ENCODE measurements at regions not wholly inside any gene's neighbourhood (a gene's known extent, or its start where the extent isn't known, plus 50 kb on each side); places are given as distances from the start of the nearest gene placed in this dataset.

DNA sequence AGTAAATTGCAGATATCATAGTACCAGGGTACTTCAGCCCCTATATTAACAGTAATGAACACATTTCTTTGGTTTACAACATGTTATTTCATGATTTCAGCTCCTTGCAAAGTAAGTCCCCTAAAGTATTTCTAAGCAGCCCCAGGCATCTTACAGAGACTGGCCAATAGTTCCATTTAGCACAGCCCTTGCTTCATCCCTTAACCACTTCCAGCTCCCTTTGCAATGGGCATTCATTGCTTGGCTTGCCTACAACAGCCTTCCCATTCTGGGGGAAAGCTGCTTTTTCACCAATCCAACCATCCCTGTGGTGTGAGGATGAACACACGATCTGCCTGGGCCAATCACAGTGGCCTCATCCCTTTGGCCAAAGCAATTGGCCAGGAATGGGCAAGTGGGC, 67.2 kb upstream of the XCR1 start:
- H3K27ac ChIP-seq (ENCODE audit: low read depth, low read length) = no peak overlapping the region
- peaks cover 2% of the 10 kb centered on the region for H3K4me1 ChIP-seq (ENCODE audit: control insufficient read depth, insufficient read depth, low read length)
- no peaks in the 10 kb centered on the region for H3K36me3 ChIP-seq (ENCODE audit: control insufficient read depth, insufficient read depth, low read length)
- no peaks in the 10 kb centered on the region for H3K27me3 ChIP-seq (ENCODE audit: control insufficient read depth, insufficient read depth, low read length)
- no peak overlapping the region for H3K4me3 ChIP-seq (ENCODE audit: low read length)
- no peak overlapping the region for H3K9ac ChIP-seq (ENCODE audit: low read length)

DNA sequence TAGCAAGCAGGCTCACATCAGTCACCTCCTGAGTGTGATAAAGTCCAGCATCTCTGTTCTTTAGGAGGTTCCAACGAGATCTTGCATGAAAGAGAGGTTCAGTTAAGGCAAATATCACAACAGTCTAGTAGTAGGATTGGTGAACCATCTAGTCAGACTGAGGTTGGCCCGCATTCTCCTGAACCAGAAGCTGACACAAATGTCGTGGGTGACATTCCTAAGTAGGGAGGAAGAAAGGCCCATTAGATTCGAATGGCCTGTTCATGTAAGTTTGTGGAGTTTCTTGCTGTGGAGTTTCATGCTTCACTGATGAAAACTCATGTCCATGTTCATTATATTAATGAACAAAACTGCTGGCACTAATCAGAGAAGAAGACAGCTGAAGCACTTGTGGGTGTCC, 66.7 kb upstream of the XCR1 start:
- Histone ChIP-seq H3K4me1 (ENCODE audit: control insufficient read depth, insufficient read depth, low read length) (peaks cover 2% of the 10 kb centered on the region), H3K27me3 (ENCODE audit: control insufficient read depth, insufficient read depth, low read length) (no peaks in the 10 kb centered on the region), H3K9ac (ENCODE audit: low read length) (no peak overlapping the region), H3K36me3 (ENCODE audit: control insufficient read depth, insufficient read depth, low read length) (no peaks in the 10 kb centered on the region), H3K4me3 (ENCODE audit: low read length) (no peak overlapping the region), H3K27ac (ENCODE audit: low read depth, low read length) (no peak overlapping the region)

- no peak overlapping the region for H3K27ac ChIP-seq (ENCODE audit: low read depth, low read length)
- no peaks in the 10 kb centered on the region for H3K36me3 ChIP-seq (ENCODE audit: control insufficient read depth, insufficient read depth, low read length)
- H3K27me3 ChIP-seq (ENCODE audit: control insufficient read depth, insufficient read depth, low read length) = no peaks in the 10 kb centered on the region
- H3K9ac ChIP-seq (ENCODE audit: low read length) = no peak overlapping the region
- no peak overlapping the region for H3K4me3 ChIP-seq (ENCODE audit: low read length)
- peaks cover 2% of the 10 kb centered on the region for H3K4me1 ChIP-seq (ENCODE audit: control insufficient read depth, insufficient read depth, low read length)
Measured at GRCh38 chr3:46093327-46093942, 66.2 kb upstream of the XCR1 start.

GRCh38 chr3:46092702-46093080, 65.4 kb upstream of the XCR1 start:
- no peak overlapping the region for H3K9ac ChIP-seq (ENCODE audit: low read length)
- H3K36me3 ChIP-seq (ENCODE audit: control insufficient read depth, insufficient read depth, low read length) = no peaks in the 10 kb centered on the region
- H3K27ac ChIP-seq (ENCODE audit: low read depth, low read length) = no peak overlapping the region
- no peaks in the 10 kb centered on the region for H3K4me1 ChIP-seq (ENCODE audit: control insufficient read depth, insufficient read depth, low read length)
- no peak overlapping the region for H3K4me3 ChIP-seq (ENCODE audit: low read length)
- no peaks in the 10 kb centered on the region for H3K27me3 ChIP-seq (ENCODE audit: control insufficient read depth, insufficient read depth, low read length)

- no peak overlapping the region for H3K9ac ChIP-seq (ENCODE audit: low read length)
- H3K36me3 ChIP-seq (ENCODE audit: control insufficient read depth, insufficient read depth, low read length) = no peaks in the 10 kb centered on the region
- no peak overlapping the region for H3K27ac ChIP-seq (ENCODE audit: low read depth, low read length)
- no peak overlapping the region for H3K4me3 ChIP-seq (ENCODE audit: low read length)
- H3K27me3 ChIP-seq (ENCODE audit: control insufficient read depth, insufficient read depth, low read length) = no peaks in the 10 kb centered on the region
- no peaks in the 10 kb centered on the region for H3K4me1 ChIP-seq (ENCODE audit: control insufficient read depth, insufficient read depth, low read length)
Measured at GRCh38 chr3:46091741-46092701, 64.7 kb upstream of the XCR1 start.

GRCh38 chr3:46091046-46091445, 63.8 kb upstream of the XCR1 start:
- H3K9ac ChIP-seq (ENCODE audit: low read length) = no peak overlapping the region
- no peaks in the 10 kb centered on the region for H3K4me1 ChIP-seq (ENCODE audit: control insufficient read depth, insufficient read depth, low read length)
- H3K4me3 ChIP-seq (ENCODE audit: low read length) = no peak overlapping the region
- no peak overlapping the region for H3K27ac ChIP-seq (ENCODE audit: low read depth, low read length)
- H3K27me3 ChIP-seq (ENCODE audit: control insufficient read depth, insufficient read depth, low read length) = no peaks in the 10 kb centered on the region
- no peaks in the 10 kb centered on the region for H3K36me3 ChIP-seq (ENCODE audit: control insufficient read depth, insufficient read depth, low read length)

DNA sequence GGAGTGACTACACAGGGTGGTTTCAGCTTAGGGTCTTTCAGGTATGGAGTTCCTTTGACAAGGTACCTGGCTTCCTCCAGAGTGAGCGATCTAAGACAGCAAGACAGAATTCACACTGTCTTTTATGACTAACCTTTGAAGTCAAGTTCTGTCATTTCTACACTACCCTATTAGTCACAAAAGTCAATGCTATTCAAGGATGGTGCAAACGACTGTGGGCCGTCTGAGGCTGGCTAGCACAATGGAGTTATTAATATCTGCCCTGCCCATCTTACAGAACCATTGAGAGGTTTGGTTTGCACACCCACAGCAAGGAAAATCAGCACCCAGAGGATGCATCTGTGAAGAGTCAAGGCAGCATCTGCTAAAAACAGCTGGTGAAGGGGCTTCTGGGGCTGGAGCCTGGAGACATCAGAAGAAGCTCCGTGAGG, 62.9 kb upstream of the XCR1 start:
- no peak overlapping the region for H3K9ac ChIP-seq (ENCODE audit: low read length)
- H3K4me1 ChIP-seq (ENCODE audit: control insufficient read depth, insufficient read depth, low read length) = no peaks in the 10 kb centered on the region
- no peaks in the 10 kb centered on the region for H3K27me3 ChIP-seq (ENCODE audit: control insufficient read depth, insufficient read depth, low read length)
- no peaks in the 10 kb centered on the region for H3K36me3 ChIP-seq (ENCODE audit: control insufficient read depth, insufficient read depth, low read length)
- no peak overlapping the region for H3K27ac ChIP-seq (ENCODE audit: low read depth, low read length)
- H3K4me3 ChIP-seq (ENCODE audit: low read length) = no peak overlapping the region

DNA sequence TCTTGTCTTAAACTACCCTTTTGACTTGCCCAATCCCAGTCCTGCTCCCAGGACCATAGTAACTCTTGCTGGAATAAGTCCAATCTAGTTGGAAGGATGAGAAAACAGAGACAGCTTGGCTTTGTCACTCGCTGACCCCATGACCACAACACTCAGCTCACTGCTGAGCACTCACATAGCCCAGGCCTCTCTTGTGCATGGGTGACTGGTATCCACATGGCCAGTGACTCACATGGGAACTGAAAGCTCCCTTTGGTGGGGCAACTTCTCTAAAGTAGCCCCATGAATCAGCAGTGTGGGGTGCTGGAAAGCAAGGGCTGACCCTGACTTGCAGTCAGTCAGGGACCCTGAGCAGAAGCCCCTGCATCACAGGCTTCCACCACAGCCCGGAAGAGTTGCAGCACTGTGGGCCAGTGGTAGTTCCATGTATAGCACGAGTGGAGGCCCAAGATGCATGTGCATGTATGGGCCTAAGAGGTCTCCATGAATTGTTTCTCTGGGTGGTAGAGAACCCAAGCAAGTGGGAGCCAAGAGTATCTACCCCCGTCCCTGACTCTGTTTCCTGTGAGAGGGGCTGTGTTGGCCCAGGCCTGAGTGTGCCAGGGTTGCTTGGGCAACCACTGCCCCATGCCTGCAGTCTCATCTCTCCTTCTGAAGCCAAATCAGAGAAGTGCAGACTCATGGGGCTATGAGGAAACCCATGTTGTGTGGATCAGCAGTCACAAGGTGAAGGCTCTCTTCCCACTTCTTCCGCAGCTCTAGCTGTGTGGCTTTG, 62.1 kb upstream of the XCR1 start:
- Histone ChIP-seq H3K9ac (ENCODE audit: low read length) (no peak overlapping the region), H3K27me3 (ENCODE audit: control insufficient read depth, insufficient read depth, low read length) (no peaks in the 10 kb centered on the region), H3K4me1 (ENCODE audit: control insufficient read depth, insufficient read depth, low read length) (no peaks in the 10 kb centered on the region), H3K27ac (ENCODE audit: low read depth, low read length) (no peak overlapping the region), H3K4me3 (ENCODE audit: low read length) (no peak overlapping the region), H3K36me3 (ENCODE audit: control insufficient read depth, insufficient read depth, low read length) (no peaks in the 10 kb centered on the region)

- Histone ChIP-seq H3K9ac (ENCODE audit: low read length) (no peak overlapping the region), H3K4me1 (ENCODE audit: control insufficient read depth, insufficient read depth, low read length) (no peaks in the 10 kb centered on the region), H3K36me3 (ENCODE audit: control insufficient read depth, insufficient read depth, low read length) (no peaks in the 10 kb centered on the region), H3K27me3 (ENCODE audit: control insufficient read depth, insufficient read depth, low read length) (no peaks in the 10 kb centered on the region), H3K27ac (ENCODE audit: low read depth, low read length) (no peak overlapping the region), H3K4me3 (ENCODE audit: low read length) (no peak overlapping the region)
Measured at GRCh38 chr3:46087871-46088270, 60.6 kb upstream of the XCR1 start.

- no peaks in the 10 kb centered on the region for H3K36me3 ChIP-seq (ENCODE audit: control insufficient read depth, insufficient read depth, low read length)
- no peak overlapping the region for H3K4me3 ChIP-seq (ENCODE audit: low read length)
- no peak overlapping the region for H3K27ac ChIP-seq (ENCODE audit: low read depth, low read length)
- H3K9ac ChIP-seq (ENCODE audit: low read length) = no peak overlapping the region
- no peaks in the 10 kb centered on the region for H3K27me3 ChIP-seq (ENCODE audit: control insufficient read depth, insufficient read depth, low read length)
- no peaks in the 10 kb centered on the region for H3K4me1 ChIP-seq (ENCODE audit: control insufficient read depth, insufficient read depth, low read length)
Measured at GRCh38 chr3:46086986-46087385, 59.7 kb upstream of the XCR1 start.

- Histone ChIP-seq H3K9ac (ENCODE audit: low read length) (no peak overlapping the region), H3K27me3 (ENCODE audit: control insufficient read depth, insufficient read depth, low read length) (no peaks in the 10 kb centered on the region), H3K4me3 (ENCODE audit: low read length) (no peak overlapping the region), H3K36me3 (ENCODE audit: control insufficient read depth, insufficient read depth, low read length) (no peaks in the 10 kb centered on the region), H3K27ac (ENCODE audit: low read depth, low read length) (no peak overlapping the region), H3K4me1 (ENCODE audit: control insufficient read depth, insufficient read depth, low read length) (no peaks in the 10 kb centered on the region)
Measured at GRCh38 chr3:46086083-46086437, 58.8 kb upstream of the XCR1 start.

- Histone ChIP-seq H3K4me1 (ENCODE audit: control insufficient read depth, insufficient read depth, low read length) (no peaks in the 10 kb centered on the region), H3K36me3 (ENCODE audit: control insufficient read depth, insufficient read depth, low read length) (no peaks in the 10 kb centered on the region), H3K9ac (ENCODE audit: low read length) (no peak overlapping the region), H3K4me3 (ENCODE audit: low read length) (no peak overlapping the region), H3K27ac (ENCODE audit: low read depth, low read length) (no peak overlapping the region), H3K27me3 (ENCODE audit: control insufficient read depth, insufficient read depth, low read length) (no peaks in the 10 kb centered on the region)
Measured at GRCh38 chr3:46085421-46086082, 58.3 kb upstream of the XCR1 start.
